GM12872 (cell line): ENCODE measurements at regions not wholly inside any gene's neighbourhood (a gene's known extent, or its start where the extent isn't known, plus 50 kb on each side); places are given as distances from the start of the nearest gene placed in this dataset.

Source experiments
- CTCF ChIP-seq: IDR thresholded peaks from 3 replicates; pipeline ENCODE4 v1.5.1; 2011; ENCODE audit warnings: low read depth, mild to moderate bottlenecking, low read length, moderate library complexity; ENCODE audit not compliant: insufficient read depth

- TF ChIP-seq CTCF: no peak
Measured at GRCh38 chr4:97153042-97153441, 990.2 kb downstream of the STPG2 start.

GRCh38 chr4:97159625-97160024 lies 983.7 kb downstream of the STPG2 start:
- no peak for TF ChIP-seq CTCF

- no peak for TF ChIP-seq CTCF
Measured at GRCh38 chr4:97185233-97185632, 958.0 kb downstream of the STPG2 start.

GRCh38 chr4:97197106-97197505 lies 946.2 kb downstream of the STPG2 start:
- no peak for TF ChIP-seq CTCF

- TF ChIP-seq CTCF: no peak
Measured at GRCh38 chr4:97208749-97209148, 934.5 kb downstream of the STPG2 start.

GRCh38 chr4:97215409-97215941 lies 927.8 kb downstream of the STPG2 start:
- TF ChIP-seq CTCF: no peak

- no peak for TF ChIP-seq CTCF
Measured at GRCh38 chr4:97216046-97216445, 927.2 kb downstream of the STPG2 start.
